HCT116 (cell line): ENCODE measurements at regions not wholly inside any gene's neighbourhood (a gene's known extent, or its start where the extent isn't known, plus 50 kb on each side); places are given as distances from the start of the nearest gene placed in this dataset.

ENCODE experiments used
- ATAC-seq: fragments of 200-7000 bp; cut with Tn5 transposase; 2 replicates; pipeline ENCODE4 v1.9.1; 2020; ENCODE audit warnings: mild to moderate bottlenecking, moderate library complexity
- BruUV-seq: library from RNA; stranded (reverse); fragments of 400-500 nt; replicated peaks from 2 replicates; lab custom pipeline; 2021; lab: Mats Ljungman, UMichigan
- CTCF ChIA-PET: fragments of 300-600 bp; sonication (Branson Sonifier 250); formaldehyde crosslinking; loops from one replicate; lab custom pipeline; 2021; ENCODE audit warnings: antibody characterized with exemption; lab: Charles Lee
- POLR2A ChIA-PET: fragments of 300-600, 350-600 bp; sonication (Branson Sonifier 250); formaldehyde crosslinking; loops from one replicate; lab custom pipeline; 2021; ENCODE audit warnings: antibody characterized with exemption; lab: Charles Lee
- RAD21 ChIA-PET, 2 experiments: fragments of 300-600 bp; sonication (Branson Sonifier 250); formaldehyde crosslinking; loops; one replicate each; lab custom pipeline; 2023; ENCODE audit warnings: low total read pairs in 2 of 2; ENCODE audit not compliant: uncharacterized antibody in 2 of 2, unreplicated experiment in 2 of 2, low non-redundant PET in 1 of 2; lab: Charles Lee
- DNase-seq: peaks from one replicate; pipeline ENCODE4 v3.0.0-alpha.2; 2010; ENCODE audit warnings: low read depth, low spot score
- H2AFZ ChIP-seq: fragments of 200-600 bp; shearing (Covaris generic), sonication (generic); 2 replicates; pipeline ENCODE4 v1.6.1; 2017; ENCODE audit warnings: low read depth, mixed run types, mixed read lengths, antibody characterized with exemption, low read length; ENCODE audit not compliant: poor library complexity, severe bottlenecking
- H3K27ac ChIP-seq: 2 replicates; pipeline ENCODE4 v1.5.1; 2012; ENCODE audit warnings: low read depth, low read length
- H3K27me3 ChIP-seq: fragments of 200-600 bp; sonication (generic); 2 replicates; pipeline ENCODE4 v1.6.1; 2016; ENCODE audit warnings: mixed run types, low read length, mixed read lengths; ENCODE audit not compliant: insufficient read depth
- H3K36me3 ChIP-seq, 2 experiments: fragments of 200-500 bp in 1 of 2; fragments of 200-600 bp in 1 of 2; sonication (Bioruptor generic) in 1 of 2; sonication (generic) in 1 of 2; 2 replicates each; pipeline versions ENCODE4 v1.5.1 to v1.6.1; 2014 to 2016; ENCODE audit warnings: low read length in 2 of 2, inconsistent platforms in 1 of 2, mixed read lengths in 1 of 2, mixed run types in 1 of 2; ENCODE audit not compliant: insufficient read depth in 2 of 2, control insufficient read depth in 1 of 2
- H3K4me1 ChIP-seq, 2 experiments: fragments of 200-600 bp in 1 of 2; sonication (generic) in 1 of 2; 2 replicates each; pipeline versions ENCODE4 v1.5.1 to v1.6.1; 2012 to 2017; ENCODE audit warnings: low read length in 2 of 2, inconsistent platforms in 1 of 2, mild to moderate bottlenecking in 1 of 2, mixed read lengths in 1 of 2, mixed run types in 1 of 2, moderate library complexity in 1 of 2; ENCODE audit not compliant: insufficient read depth in 2 of 2, control insufficient read depth in 1 of 2
- H3K4me2 ChIP-seq: fragments of 200-600 bp; sonication (generic); 2 replicates; pipeline ENCODE4 v1.6.1; 2017; ENCODE audit warnings: mixed run types, low read length, mixed read lengths
- H3K4me3 ChIP-seq, 2 experiments: fragments of 200-600 bp in 1 of 2; sonication (generic) in 1 of 2; replicated peaks in 1 of 2; 2 replicates each; pipeline ENCODE4 v1.5.1; 2011 to 2016; ENCODE audit warnings: low read length in 2 of 2, control low read depth in 1 of 2, low read depth in 1 of 2, mild to moderate bottlenecking in 1 of 2, mixed read lengths in 1 of 2, mixed run types in 1 of 2
- H3K79me2 ChIP-seq: fragments of 200-600 bp; sonication (generic); 2 replicates; pipeline ENCODE4 v1.6.1; 2017; ENCODE audit warnings: mild to moderate bottlenecking, mixed run types, low read length, moderate library complexity, mixed read lengths; ENCODE audit not compliant: insufficient read depth
- H3K9ac ChIP-seq: fragments of 200-600 bp; sonication (generic); 2 replicates; pipeline ENCODE4 v1.6.1; 2016; ENCODE audit warnings: low read length, mixed read lengths
- H3K9me2 ChIP-seq: fragments of 200-600 bp; sonication (generic), shearing (Covaris generic); 2 replicates; pipeline ENCODE4 v1.6.1; 2017; ENCODE audit warnings: mixed run types, mild to moderate bottlenecking, moderate library complexity; ENCODE audit not compliant: insufficient read depth
- H3K9me3 ChIP-seq, 2 experiments: fragments of 200-500 bp in 1 of 2; fragments of 200-600 bp in 1 of 2; sonication (Bioruptor generic) in 1 of 2; sonication (generic) in 1 of 2; 2 replicates each; pipeline ENCODE4 v1.6.1; 2014 to 2017; ENCODE audit warnings: low read length in 2 of 2, mixed read lengths in 2 of 2, inconsistent platforms in 1 of 2, low read depth in 1 of 2, mild to moderate bottlenecking in 1 of 2, mixed run types in 1 of 2, moderate library complexity in 1 of 2; ENCODE audit not compliant: control insufficient read depth in 1 of 2, insufficient read depth in 1 of 2
- H4K20me1 ChIP-seq: fragments of 200-600 bp; sonication (generic), shearing (Covaris generic); 2 replicates; pipeline ENCODE4 v1.6.1; 2017; ENCODE audit warnings: mixed run types, mild to moderate bottlenecking, moderate library complexity; ENCODE audit not compliant: insufficient read depth
- CBX3 ChIP-seq: IDR thresholded peaks from 2 replicates; pipeline ENCODE4 v1.6.1; 2012; ENCODE audit warnings: low read depth
- EGR1 ChIP-seq: IDR thresholded peaks from 2 replicates; pipeline ENCODE4 v1.6.1; 2012; ENCODE audit warnings: low read depth
- FOSL1 ChIP-seq: IDR thresholded peaks from 2 replicates; pipeline ENCODE4 v1.6.1; 2012; ENCODE audit warnings: low read depth
- POLR2AphosphoS5 ChIP-seq: IDR thresholded peaks from 2 replicates; pipeline ENCODE4 v1.6.1; 2011; ENCODE audit warnings: mild to moderate bottlenecking, low read depth, low read length, moderate library complexity
- RAD21 ChIP-seq: IDR thresholded peaks from 2 replicates; pipeline ENCODE4 v1.6.1; 2012; ENCODE audit warnings: low read depth, mild to moderate bottlenecking
- SP1 ChIP-seq: IDR thresholded peaks from 2 replicates; pipeline ENCODE4 v1.6.1; 2012; ENCODE audit warnings: low read depth
- TCF7L2 ChIP-seq: IDR thresholded peaks from 2 replicates; pipeline ENCODE4 v1.7.0; 2011; ENCODE audit warnings: borderline replicate concordance, inconsistent platforms; ENCODE audit not compliant: insufficient read depth, insufficient read length; ENCODE audit errors: extremely low read depth
- ZFX ChIP-seq: fragments of 450-650 bp; IDR thresholded peaks from 2 replicates; pipeline ENCODE4 v1.6.1; 2017
- ZNF274 ChIP-seq: fragments of 200-500 bp; sonication (Bioruptor generic); IDR thresholded peaks from 2 replicates; pipeline ENCODE4 v1.6.1; 2014; ENCODE audit warnings: mild to moderate bottlenecking, low read depth, low read length, inconsistent platforms
- intact Hi-C: fragments of 100-400 bp; cut with micrococcal nuclease; formaldehyde crosslinking; loops from 2 replicates; pipeline ENCODE4 v1.10.0; 2022
- TF ChIP-seq, protein P1 (sequence below), 3 experiments: fragments of 200-600 bp in 1 of 3; sonication (generic) in 1 of 3; IDR thresholded peaks in 2 of 3; conservative IDR thresholded peaks in 1 of 3; 2 replicates each; pipeline ENCODE4 v1.5.1; 2012 to 2017; ENCODE audit warnings: low read depth in 2 of 3, low read length in 2 of 3, antibody characterized with exemption in 1 of 3, borderline replicate concordance in 1 of 3, control low read depth in 1 of 3, mild to moderate bottlenecking in 1 of 3, mixed read lengths in 1 of 3, mixed run types in 1 of 3, moderate library complexity in 1 of 3; ENCODE audit not compliant: insufficient read depth in 1 of 3
- TF ChIP-seq, protein P2 (sequence below): IDR thresholded peaks from 2 replicates; pipeline ENCODE4 v1.6.1; 2011; ENCODE audit warnings: mild to moderate bottlenecking, low read length, moderate library complexity; ENCODE audit not compliant: insufficient replicate concordance; ENCODE audit errors: extremely low read depth

DNA sequence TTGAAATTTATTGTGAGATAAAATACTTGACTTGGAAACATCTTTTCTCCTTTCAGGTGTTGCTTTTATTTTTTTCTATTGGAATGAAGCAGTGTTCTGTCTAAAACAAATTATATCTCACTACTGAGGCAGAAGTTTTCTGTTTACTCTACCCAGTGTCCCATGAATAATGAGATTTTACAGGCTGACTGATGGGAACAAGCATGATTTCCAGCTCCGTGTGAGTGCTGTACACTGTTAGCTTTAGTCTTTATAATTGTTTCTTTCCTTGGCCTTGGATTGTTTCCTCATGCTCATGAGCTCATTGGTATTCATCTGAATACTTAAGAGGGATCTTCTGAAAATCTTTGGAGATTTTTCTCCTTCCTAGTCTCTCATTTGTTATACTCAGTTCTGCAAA lies 2049.5 kb upstream of the PRR20A start (continued):
- TF ChIP-seq, protein P1, sequence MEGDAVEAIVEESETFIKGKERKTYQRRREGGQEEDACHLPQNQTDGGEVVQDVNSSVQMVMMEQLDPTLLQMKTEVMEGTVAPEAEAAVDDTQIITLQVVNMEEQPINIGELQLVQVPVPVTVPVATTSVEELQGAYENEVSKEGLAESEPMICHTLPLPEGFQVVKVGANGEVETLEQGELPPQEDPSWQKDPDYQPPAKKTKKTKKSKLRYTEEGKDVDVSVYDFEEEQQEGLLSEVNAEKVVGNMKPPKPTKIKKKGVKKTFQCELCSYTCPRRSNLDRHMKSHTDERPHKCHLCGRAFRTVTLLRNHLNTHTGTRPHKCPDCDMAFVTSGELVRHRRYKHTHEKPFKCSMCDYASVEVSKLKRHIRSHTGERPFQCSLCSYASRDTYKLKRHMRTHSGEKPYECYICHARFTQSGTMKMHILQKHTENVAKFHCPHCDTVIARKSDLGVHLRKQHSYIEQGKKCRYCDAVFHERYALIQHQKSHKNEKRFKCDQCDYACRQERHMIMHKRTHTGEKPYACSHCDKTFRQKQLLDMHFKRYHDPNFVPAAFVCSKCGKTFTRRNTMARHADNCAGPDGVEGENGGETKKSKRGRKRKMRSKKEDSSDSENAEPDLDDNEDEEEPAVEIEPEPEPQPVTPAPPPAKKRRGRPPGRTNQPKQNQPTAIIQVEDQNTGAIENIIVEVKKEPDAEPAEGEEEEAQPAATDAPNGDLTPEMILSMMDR (IDR thresholded peaks at IDR 0.05 in 2 of 3, conservative IDR thresholded peaks at IDR 0.05 in 1 of 3; ENCODE audit: borderline replicate concordance in 1 of 3, insufficient read depth in 1 of 3, low read depth in 2 of 3, low read length in 2 of 3) = no peak
- TF ChIP-seq SP1 (no peak), ZFX (no peak), ZNF274 (no peak), CBX3 (no peak), EGR1 (no peak), TCF7L2 (no peak)

DNA sequence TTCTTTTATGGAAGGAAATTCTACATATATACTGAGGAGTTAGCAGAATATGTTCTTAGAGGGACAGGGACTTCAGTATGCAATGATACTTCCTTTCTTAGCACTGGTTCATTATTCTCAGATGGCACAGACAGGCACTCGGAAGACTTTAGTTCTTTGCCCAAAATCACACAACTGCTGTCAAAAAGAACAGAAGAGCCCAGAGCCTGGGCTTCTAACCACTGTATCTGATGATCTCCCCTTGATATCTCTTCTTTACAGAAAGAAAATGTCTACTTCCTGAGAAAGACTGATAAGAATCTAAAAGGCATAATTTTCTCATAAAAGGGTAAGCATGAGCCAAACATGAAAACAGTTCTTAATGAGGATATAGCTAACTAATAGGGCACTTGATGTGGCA lies 2034.2 kb upstream of the PRR20A start:
- Histone ChIP-seq H3K27ac (no peak overlapping the region), H3K9me3 (peaks cover 8 to 17% of the 10 kb centered on the region in 2 experiments; a peak in 2 of 4 replicates), H3K79me2 (no peaks in the 10 kb centered on the region), H2AFZ (no peak overlapping the region), H3K4me3 (no peak overlapping the region), H3K9me2 (no peaks in the 10 kb centered on the region), H4K20me1 (no peaks in the 10 kb centered on the region), H3K9ac (no peak overlapping the region), H3K36me3 (no peaks in the 10 kb centered on the region), H3K4me2 (no peak overlapping the region), H3K27me3 (no peaks in the 10 kb centered on the region), H3K4me1 (no peaks in the 10 kb centered on the region)
- DNase-seq (no peak), ATAC-seq (no peak)
- no TSS peak for BruUV-seq
- ChIA-PET CTCF (no interaction called here), RAD21 (no interaction called here), POLR2A (no interaction called here)
- intact Hi-C loops = no loop called here
- TF ChIP-seq RAD21 (no peak), CBX3 (no peak), POLR2AphosphoS5 (no peak), FOSL1 (no peak)
- TF ChIP-seq, protein P2, sequence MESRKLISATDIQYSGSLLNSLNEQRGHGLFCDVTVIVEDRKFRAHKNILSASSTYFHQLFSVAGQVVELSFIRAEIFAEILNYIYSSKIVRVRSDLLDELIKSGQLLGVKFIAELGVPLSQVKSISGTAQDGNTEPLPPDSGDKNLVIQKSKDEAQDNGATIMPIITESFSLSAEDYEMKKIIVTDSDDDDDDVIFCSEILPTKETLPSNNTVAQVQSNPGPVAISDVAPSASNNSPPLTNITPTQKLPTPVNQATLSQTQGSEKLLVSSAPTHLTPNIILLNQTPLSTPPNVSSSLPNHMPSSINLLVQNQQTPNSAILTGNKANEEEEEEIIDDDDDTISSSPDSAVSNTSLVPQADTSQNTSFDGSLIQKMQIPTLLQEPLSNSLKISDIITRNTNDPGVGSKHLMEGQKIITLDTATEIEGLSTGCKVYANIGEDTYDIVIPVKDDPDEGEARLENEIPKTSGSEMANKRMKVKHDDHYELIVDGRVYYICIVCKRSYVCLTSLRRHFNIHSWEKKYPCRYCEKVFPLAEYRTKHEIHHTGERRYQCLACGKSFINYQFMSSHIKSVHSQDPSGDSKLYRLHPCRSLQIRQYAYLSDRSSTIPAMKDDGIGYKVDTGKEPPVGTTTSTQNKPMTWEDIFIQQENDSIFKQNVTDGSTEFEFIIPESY = no peak
